ENCODE measurements at regions not wholly inside any gene's neighbourhood (a gene's known extent, or its start where the extent isn't known, plus 50 kb on each side); places are given as distances from the start of the nearest gene placed in this dataset.

- ChIA-PET CTCF (no interaction called here), POLR2A (no interaction called here)
- TF ChIP-seq BHLHE40 (IDR thresholded peaks at IDR 0.05; ENCODE audit: borderline replicate concordance) (no peak), FOXM1 (IDR thresholded peaks at IDR 0.05; ENCODE audit: borderline replicate concordance) (no peak), LEF1 (IDR thresholded peaks at IDR 0.05; ENCODE audit: borderline replicate concordance) (no peak), ELF4 (IDR thresholded peaks at IDR 0.05) (no peak)
- DNase-seq (ENCODE audit: extremely low spot score) = no peak
Observed at GRCh38 chr17:11006530-11006929, 168.6 kb upstream of the PIRT start.

GRCh38 chr17:11005940-11006339 is 168.1 kb upstream of the PIRT start:
- TF ChIP-seq L3MBTL2 (conservative IDR thresholded peaks at IDR 0.05) (no peak), ARNT (IDR thresholded peaks at IDR 0.05) (no peak), SUZ12 (IDR thresholded peaks at IDR 0.05) (no peak), FOXM1 (IDR thresholded peaks at IDR 0.05; ENCODE audit: borderline replicate concordance) (no peak), ELF4 (IDR thresholded peaks at IDR 0.05) (no peak), LEF1 (IDR thresholded peaks at IDR 0.05; ENCODE audit: borderline replicate concordance) (no peak), FOXA1 (IDR thresholded peaks at IDR 0.05) (no peak), ZNF384 (IDR thresholded peaks at IDR 0.05) (no peak), SP1 (IDR thresholded peaks at IDR 0.05) (no peak), PKNOX1 (IDR thresholded peaks at IDR 0.05) (no peak)
- POLR2A ChIA-PET = no interaction called here
- CTCF ChIA-PET = no interaction called here
- no peak for DNase-seq (ENCODE audit: extremely low spot score)

GRCh38 chr17:11002417-11002816 is 164.5 kb upstream of the PIRT start:
- no peak for TF ChIP-seq BHLHE40 (IDR thresholded peaks at IDR 0.05; ENCODE audit: borderline replicate concordance)
- no peak for TF ChIP-seq FOXM1 (IDR thresholded peaks at IDR 0.05; ENCODE audit: borderline replicate concordance)
- no peak for TF ChIP-seq NFRKB (IDR thresholded peaks at IDR 0.05)
- no peak for TF ChIP-seq L3MBTL2 (conservative IDR thresholded peaks at IDR 0.05)
- TF ChIP-seq SUZ12 (IDR thresholded peaks at IDR 0.05) = no peak
- no peak for TF ChIP-seq ELF4 (IDR thresholded peaks at IDR 0.05)
- no peak for TF ChIP-seq SP1 (IDR thresholded peaks at IDR 0.05)
- POLR2A ChIA-PET = no interaction called here
- DNase-seq (ENCODE audit: extremely low spot score) = no peak
- CTCF ChIA-PET = no interaction called here

GRCh38 chr17:11001651-11002050 is 163.8 kb upstream of the PIRT start:
- CTCF ChIA-PET = no interaction called here

GRCh38 chr17:10999484-10999883 is 161.6 kb upstream of the PIRT start:
- no peak for DNase-seq (ENCODE audit: extremely low spot score)
- TF ChIP-seq ZNF384 (IDR thresholded peaks at IDR 0.05) (no peak), FOXK2 (IDR thresholded peaks at IDR 0.05) (no peak), SP1 (IDR thresholded peaks at IDR 0.05) (no peak), BHLHE40 (IDR thresholded peaks at IDR 0.05; ENCODE audit: borderline replicate concordance) (no peak), LEF1 (IDR thresholded peaks at IDR 0.05; ENCODE audit: borderline replicate concordance) (no peak), FOXA1 (IDR thresholded peaks at IDR 0.05) (no peak), TARDBP (IDR thresholded peaks at IDR 0.05) (no peak), NFRKB (IDR thresholded peaks at IDR 0.05) (no peak), FOXM1 (IDR thresholded peaks at IDR 0.05; ENCODE audit: borderline replicate concordance) (no peak), HDGF (IDR thresholded peaks at IDR 0.05; ENCODE audit: borderline replicate concordance) (no peak), L3MBTL2 (conservative IDR thresholded peaks at IDR 0.05) (no peak), CTBP1 (IDR thresholded peaks at IDR 0.05; ENCODE audit: borderline replicate concordance) (no peak), SUZ12 (IDR thresholded peaks at IDR 0.05) (no peak), PKNOX1 (IDR thresholded peaks at IDR 0.05) (no peak), ARNT (IDR thresholded peaks at IDR 0.05) (no peak), ELF4 (IDR thresholded peaks at IDR 0.05) (no peak)
- ChIA-PET CTCF (no interaction called here), POLR2A (no interaction called here)

More at GRCh38 chr17:11001651-11002050, 163.8 kb upstream of the PIRT start:
- TF ChIP-seq L3MBTL2 (conservative IDR thresholded peaks at IDR 0.05) = no peak
- no peak for TF ChIP-seq FOXK2 (IDR thresholded peaks at IDR 0.05)
- no peak for TF ChIP-seq BHLHE40 (IDR thresholded peaks at IDR 0.05; ENCODE audit: borderline replicate concordance)
- no peak for TF ChIP-seq FOXA1 (IDR thresholded peaks at IDR 0.05)
- POLR2A ChIA-PET = no interaction called here
- DNase-seq (ENCODE audit: extremely low spot score) = no peak

- DNase-seq (ENCODE audit: extremely low spot score) = no peak
- CTCF ChIA-PET = no interaction called here
- POLR2A ChIA-PET = no interaction called here
Observed at GRCh38 chr17:10993126-10993525, 155.2 kb upstream of the PIRT start.

GRCh38 chr17:10992106-10992880 is 154.4 kb upstream of the PIRT start:
- ChIA-PET POLR2A (no interaction called here), CTCF (no interaction called here)

More at GRCh38 chr17:10993126-10993525, 155.2 kb upstream of the PIRT start:
- TF ChIP-seq SP1 (IDR thresholded peaks at IDR 0.05) (no peak), ARNT (IDR thresholded peaks at IDR 0.05) (no peak), HDGF (IDR thresholded peaks at IDR 0.05; ENCODE audit: borderline replicate concordance) (no peak), ZNF384 (IDR thresholded peaks at IDR 0.05) (no peak), NFRKB (IDR thresholded peaks at IDR 0.05) (no peak), LEF1 (IDR thresholded peaks at IDR 0.05; ENCODE audit: borderline replicate concordance) (no peak), FOXA1 (IDR thresholded peaks at IDR 0.05) (no peak), CTBP1 (IDR thresholded peaks at IDR 0.05; ENCODE audit: borderline replicate concordance) (no peak), FOXK2 (IDR thresholded peaks at IDR 0.05) (no peak), ELF4 (IDR thresholded peaks at IDR 0.05) (no peak)

More at GRCh38 chr17:10992106-10992880, 154.4 kb upstream of the PIRT start:
- TF ChIP-seq BHLHE40 (IDR thresholded peaks at IDR 0.05; ENCODE audit: borderline replicate concordance) (no peak), PKNOX1 (IDR thresholded peaks at IDR 0.05) (no peak), ZNF384 (IDR thresholded peaks at IDR 0.05) (no peak), LEF1 (IDR thresholded peaks at IDR 0.05; ENCODE audit: borderline replicate concordance) (no peak), ELF4 (IDR thresholded peaks at IDR 0.05) (no peak), TARDBP (IDR thresholded peaks at IDR 0.05) (no peak), FOXK2 (IDR thresholded peaks at IDR 0.05) (no peak)
- no peak for DNase-seq (ENCODE audit: extremely low spot score)
